ENCODE measurements at regions not wholly inside any gene's neighbourhood (a gene's known extent, or its start where the extent isn't known, plus 50 kb on each side); places are given as distances from the start of the nearest gene placed in this dataset.

- TF ChIP-seq CTCF (IDR thresholded peaks at IDR 0.05; ENCODE audit: insufficient read depth, low read length, poor library complexity, severe bottlenecking) (no peak), EZH2phosphoT487 (conservative IDR thresholded peaks at IDR 0.05; ENCODE audit: low read length) (no peak)
Observed at GRCh38 chr12:24356240-24356804, 406.9 kb upstream of the SOX5 start.
